Activated gamma-delta T cell (primary cell): ENCODE measurements at regions not wholly inside any gene's neighbourhood (a gene's known extent, or its start where the extent isn't known, plus 50 kb on each side); places are given as distances from the start of the nearest gene placed in this dataset.

Experiments used
- DNase-seq: peaks from one replicate; lab custom pipeline; 2025; lab: John Stamatoyannopoulos, UW

- no peak for DNase-seq
Observed at GRCh38 chr18:54020966-54021365, 203.5 kb downstream of the MBD2 start.

- no peak for DNase-seq
Observed at GRCh38 chr18:54020156-54020745, 204.2 kb downstream of the MBD2 start.

- no peak for DNase-seq
Observed at GRCh38 chr18:54019641-54020040, 204.8 kb downstream of the MBD2 start.

GRCh38 chr18:54013452-54013851 lies 211.0 kb downstream of the MBD2 start:
- DNase-seq, result no peak

GRCh38 chr18:54004828-54005227 lies 219.6 kb downstream of the MBD2 start:
- no peak for DNase-seq

- no peak for DNase-seq
Observed at GRCh38 chr18:54003195-54003594, 221.3 kb downstream of the MBD2 start.

DNA sequence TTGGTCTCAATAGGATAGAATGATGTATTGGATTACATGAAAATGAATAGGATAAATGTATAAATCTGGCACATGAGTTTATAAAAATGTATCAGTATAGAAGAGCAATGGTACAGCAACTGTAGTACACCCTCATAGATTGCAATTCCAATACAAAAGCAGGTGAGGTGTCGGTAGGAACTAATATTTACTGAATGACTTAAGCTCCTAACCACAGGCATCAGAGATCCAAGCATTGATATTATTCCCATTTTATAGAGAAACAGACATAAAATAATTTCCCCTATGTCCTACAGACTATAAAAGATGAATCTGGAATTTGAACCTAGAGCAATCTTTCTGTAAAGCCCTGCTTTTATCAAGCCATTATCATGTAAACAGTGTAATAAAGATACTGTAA lies 227.4 kb downstream of the MBD2 start:
- DNase-seq, result no peak

- no peak for DNase-seq
Observed at GRCh38 chr18:53994016-53994415, 230.5 kb downstream of the MBD2 start.

DNA sequence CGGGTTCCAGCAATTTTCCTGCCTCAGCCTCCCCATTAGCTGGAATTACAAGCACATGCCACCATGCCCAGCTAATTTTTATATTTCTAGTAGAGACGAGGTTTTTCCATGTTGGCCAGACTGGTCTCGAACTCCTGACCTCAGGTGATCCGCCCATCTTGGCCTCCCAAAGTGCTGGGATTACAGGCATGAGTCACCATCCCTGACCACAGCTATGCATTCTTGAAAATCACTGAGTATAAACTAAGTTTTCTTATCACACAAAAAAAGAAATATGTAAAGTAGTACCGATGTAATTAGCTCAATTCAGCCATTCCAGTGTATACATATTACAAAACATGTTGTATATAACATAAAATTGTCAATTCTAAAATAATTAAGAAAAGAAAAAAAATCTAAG lies 232.7 kb downstream of the MBD2 start:
- no peak for DNase-seq

GRCh38 chr18:53991202-53991601 lies 233.3 kb downstream of the MBD2 start:
- no peak for DNase-seq

GRCh38 chr18:53990485-53990884 lies 234.0 kb downstream of the MBD2 start:
- no peak for DNase-seq

DNA sequence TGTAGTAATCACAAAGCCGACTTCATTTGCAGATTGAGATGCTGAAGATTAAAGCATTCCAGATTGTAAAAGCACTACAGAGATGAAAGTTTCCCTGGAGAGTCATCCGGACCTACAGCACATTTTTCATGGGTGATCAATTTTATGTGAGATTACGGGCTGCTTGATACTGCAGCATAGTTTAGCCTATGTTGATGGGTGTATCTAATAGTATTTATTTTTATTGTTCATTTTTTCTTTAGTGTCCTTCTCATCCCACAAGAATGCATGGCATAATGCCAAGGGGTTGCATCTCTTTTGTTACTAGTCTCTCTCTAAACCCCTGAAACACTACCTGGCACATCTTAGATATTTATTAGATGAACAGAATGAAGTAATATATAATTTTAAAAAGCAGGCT lies 240.4 kb downstream of the MBD2 start:
- DNase-seq, result no peak

GRCh38 chr18:53971331-53971730 lies 253.1 kb downstream of the MBD2 start:
- no peak for DNase-seq

- DNase-seq, result no peak
Observed at GRCh38 chr18:53952700-53953099, 271.8 kb downstream of the MBD2 start.

DNA sequence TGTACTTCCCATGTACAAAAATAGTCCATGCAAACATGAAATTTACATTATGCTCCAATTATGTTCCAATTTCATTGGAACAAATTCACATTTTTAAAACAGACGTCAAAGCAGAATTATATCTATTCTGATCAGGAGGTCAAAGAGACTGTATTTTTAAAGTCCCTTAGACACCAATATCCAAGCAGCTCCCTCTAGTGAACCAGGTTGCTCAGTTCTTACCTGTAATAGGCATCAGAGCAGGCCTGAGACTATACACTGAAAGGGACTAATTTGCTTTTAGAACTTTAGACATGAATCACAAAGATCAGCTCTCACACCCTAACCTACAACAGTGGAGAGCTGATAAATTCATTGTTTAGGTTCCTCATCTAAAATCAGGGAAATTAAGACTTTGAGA lies 273.9 kb downstream of the MBD2 start:
- DNase-seq, result no peak

DNA sequence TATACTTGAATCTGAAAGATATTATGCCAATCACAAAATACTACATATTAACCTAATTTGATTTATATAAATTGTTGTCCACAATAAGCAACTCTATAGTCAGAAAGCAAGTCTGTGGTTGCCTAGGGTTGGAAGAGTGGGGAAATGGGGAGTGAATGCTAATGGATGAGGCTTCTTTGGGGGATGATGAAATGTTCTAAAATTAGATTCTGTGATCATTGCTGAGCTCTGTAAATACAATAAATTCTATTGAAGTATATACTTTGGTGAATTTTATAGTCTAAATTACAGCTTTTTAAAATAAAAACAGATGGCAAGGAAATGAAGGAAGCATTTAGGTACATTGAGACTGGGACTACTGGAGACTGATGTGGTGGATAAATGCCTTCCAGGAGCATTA lies 275.5 kb downstream of the MBD2 start:
- no peak for DNase-seq

- no peak for DNase-seq
Observed at GRCh38 chr18:53947092-53947640, 277.3 kb downstream of the MBD2 start.

DNA sequence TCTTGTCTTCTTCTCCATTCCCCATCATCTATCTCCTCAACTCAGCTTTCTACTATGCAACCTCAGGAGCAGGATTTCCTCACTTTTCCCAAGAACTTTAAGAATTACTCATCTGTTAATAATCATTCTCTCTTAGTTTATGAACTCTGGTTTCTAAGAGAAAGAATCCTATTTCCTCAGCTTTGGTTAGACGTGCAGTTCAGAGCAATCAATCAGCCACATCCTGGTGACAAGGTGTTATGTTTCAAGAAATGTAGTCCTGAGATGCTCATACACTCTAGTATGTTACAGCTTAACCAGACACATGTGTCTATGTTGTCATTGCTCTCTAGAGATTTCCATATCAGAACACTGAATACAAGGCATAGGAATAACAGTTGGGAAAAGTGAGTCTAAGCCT lies 277.9 kb downstream of the MBD2 start:
- no peak for DNase-seq

GRCh38 chr18:53944721-53945120 lies 279.7 kb downstream of the MBD2 start:
- DNase-seq, result no peak

GRCh38 chr18:53943326-53943860 lies 281.1 kb downstream of the MBD2 start:
- DNase-seq, result no peak

DNA sequence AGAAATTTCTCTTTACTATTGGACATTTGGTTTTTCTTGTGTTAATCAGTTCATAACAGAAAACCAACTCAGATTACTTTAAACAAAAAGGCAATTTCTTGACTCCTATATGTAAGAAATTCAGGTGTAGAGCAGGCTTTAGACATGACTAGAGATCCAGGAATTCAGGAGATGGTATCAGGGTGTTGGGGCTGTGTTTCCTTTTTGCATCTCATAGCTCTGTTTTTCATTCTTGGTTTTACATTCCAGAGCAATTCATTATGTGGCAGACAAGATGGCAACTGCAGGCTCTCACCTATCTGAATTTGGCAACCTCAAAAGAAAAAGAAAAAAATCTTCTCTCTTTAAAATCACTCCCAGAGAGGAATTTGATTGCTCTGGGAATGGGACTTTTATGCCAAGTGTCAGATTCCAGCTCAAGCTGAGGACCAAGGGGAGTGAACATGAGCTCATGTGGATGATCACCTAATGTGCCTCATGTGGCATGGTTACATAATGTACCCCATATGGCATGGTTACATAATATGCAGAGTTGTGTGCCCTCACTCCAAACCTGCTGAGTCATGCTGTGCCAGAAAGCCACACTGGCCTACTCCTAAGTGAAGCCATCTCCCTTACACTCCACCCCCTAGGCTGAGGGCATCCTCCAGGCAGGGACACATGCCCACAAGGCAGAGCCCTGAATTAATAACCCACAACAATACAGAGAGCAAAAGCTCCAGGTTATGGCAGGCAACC lies 282.7 kb downstream of the MBD2 start:
- DNase-seq, result no peak

DNA sequence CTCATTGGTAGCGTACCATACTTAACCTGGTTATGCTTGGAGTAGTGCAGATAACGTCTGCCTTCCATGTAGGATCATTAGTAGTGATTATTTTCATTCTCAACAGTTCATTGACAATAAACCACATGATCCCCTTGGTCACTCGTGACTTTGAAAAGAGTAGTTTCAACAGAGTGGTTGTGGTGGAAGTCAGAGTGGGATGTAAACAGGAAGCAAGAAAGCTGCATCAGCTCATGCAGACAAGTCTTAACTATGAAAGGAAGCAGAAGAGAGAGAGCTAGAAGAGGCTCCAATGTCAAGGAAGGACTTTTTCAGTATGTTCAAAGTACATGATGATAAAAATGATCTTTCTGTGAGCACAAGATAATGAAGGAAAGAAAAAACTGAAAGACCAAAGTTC lies 287.4 kb downstream of the MBD2 start:
- DNase-seq, result no peak

GRCh38 chr18:53935803-53936202 lies 288.7 kb downstream of the MBD2 start:
- DNase-seq, result no peak
